OCI-LY1 (cell line): ENCODE measurements at regions not wholly inside any gene's neighbourhood (a gene's known extent, or its start where the extent isn't known, plus 50 kb on each side); places are given as distances from the start of the nearest gene placed in this dataset.

Experiments
- EZH2 ChIP-seq: fragments of 200-600 bp; sonication (generic), shearing (Covaris generic); IDR thresholded peaks from 2 replicates; pipeline ENCODE4 v1.8.0; 2017; ENCODE audit warnings: borderline replicate concordance, mixed run types, mild to moderate bottlenecking, antibody characterized with exemption, low read length, moderate library complexity, mixed read lengths
- TF ChIP-seq, protein P1 (sequence below): fragments of 200-600 bp; sonication (generic), shearing (Covaris generic); IDR thresholded peaks from 2 replicates; pipeline ENCODE4 v1.5.1; 2017; ENCODE audit warnings: mild to moderate bottlenecking, antibody characterized with exemption, low read length, moderate library complexity, mixed read lengths

GRCh38 chr7:18222636-18223035 lies 195.0 kb upstream of the PRPS1L1 start:
- TF ChIP-seq, protein P1, sequence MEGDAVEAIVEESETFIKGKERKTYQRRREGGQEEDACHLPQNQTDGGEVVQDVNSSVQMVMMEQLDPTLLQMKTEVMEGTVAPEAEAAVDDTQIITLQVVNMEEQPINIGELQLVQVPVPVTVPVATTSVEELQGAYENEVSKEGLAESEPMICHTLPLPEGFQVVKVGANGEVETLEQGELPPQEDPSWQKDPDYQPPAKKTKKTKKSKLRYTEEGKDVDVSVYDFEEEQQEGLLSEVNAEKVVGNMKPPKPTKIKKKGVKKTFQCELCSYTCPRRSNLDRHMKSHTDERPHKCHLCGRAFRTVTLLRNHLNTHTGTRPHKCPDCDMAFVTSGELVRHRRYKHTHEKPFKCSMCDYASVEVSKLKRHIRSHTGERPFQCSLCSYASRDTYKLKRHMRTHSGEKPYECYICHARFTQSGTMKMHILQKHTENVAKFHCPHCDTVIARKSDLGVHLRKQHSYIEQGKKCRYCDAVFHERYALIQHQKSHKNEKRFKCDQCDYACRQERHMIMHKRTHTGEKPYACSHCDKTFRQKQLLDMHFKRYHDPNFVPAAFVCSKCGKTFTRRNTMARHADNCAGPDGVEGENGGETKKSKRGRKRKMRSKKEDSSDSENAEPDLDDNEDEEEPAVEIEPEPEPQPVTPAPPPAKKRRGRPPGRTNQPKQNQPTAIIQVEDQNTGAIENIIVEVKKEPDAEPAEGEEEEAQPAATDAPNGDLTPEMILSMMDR: no peak
- no peak for TF ChIP-seq EZH2
